ENCODE measurements at regions not wholly inside any gene's neighbourhood (a gene's known extent, or its start where the extent isn't known, plus 50 kb on each side); places are given as distances from the start of the nearest gene placed in this dataset.

DNA sequence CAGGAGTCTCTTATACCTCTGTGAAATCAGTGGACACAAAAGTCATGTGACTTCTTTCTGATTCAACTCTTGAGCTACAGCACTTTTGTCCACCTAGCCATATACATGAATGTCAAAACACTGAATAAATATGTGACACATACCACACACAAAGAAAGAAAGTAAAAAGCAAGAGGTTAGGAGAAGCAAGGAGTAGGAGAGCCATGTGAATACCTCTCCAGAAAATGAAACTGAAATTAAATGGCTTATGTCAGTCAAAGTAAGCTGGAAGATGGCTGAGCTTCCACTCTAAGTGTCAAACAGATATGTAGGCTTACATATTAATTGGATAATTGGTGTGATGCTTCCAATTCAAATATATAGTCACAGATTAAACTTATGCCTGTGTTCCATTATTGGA is 1050.5 kb downstream of the BCL11A start:
- Histone ChIP-seq H3K4me1 (ENCODE audit: control insufficient read depth, low read depth, low read length) (no peaks in the 10 kb centered on the region), H4K5ac (ENCODE audit: low read length) (no peak overlapping the region), H3K27ac (ENCODE audit: low read depth, low read length) (no peak overlapping the region), H3K9ac (ENCODE audit: low read length) (no peak overlapping the region), H2AK5ac (ENCODE audit: low read length) (no peak overlapping the region), H3K79me2 (ENCODE audit: control insufficient read depth, insufficient read depth, low read length) (no peaks in the 10 kb centered on the region), H3K36me3 (ENCODE audit: control insufficient read depth, insufficient read depth, low read length) (no peaks in the 10 kb centered on the region), H2BK5ac (ENCODE audit: low read length) (no peak overlapping the region), H3K27me3 (ENCODE audit: insufficient read depth, low read length, poor library complexity) (no peaks in the 10 kb centered on the region), H2BK120ac (ENCODE audit: low read depth, low read length) (no peak overlapping the region), H3K4me2 (ENCODE audit: low read length) (no peak overlapping the region), H3K4me3 (ENCODE audit: low read length) (no peak overlapping the region), H2BK15ac (replicated peaks; ENCODE audit: low read depth) (no peak overlapping the region), H3K18ac (ENCODE audit: low read length) (no peak overlapping the region), H3K79me1 (ENCODE audit: low read length) (no peaks in the 10 kb centered on the region), H3K23ac (ENCODE audit: low read length) (no peak overlapping the region), H4K8ac (ENCODE audit: low read depth, low read length) (no peak overlapping the region), H3K4ac (ENCODE audit: low read depth, low read length) (no peak overlapping the region), H3K56ac (ENCODE audit: low read length) (no peak overlapping the region)
- no peak for DNase-seq

DNA sequence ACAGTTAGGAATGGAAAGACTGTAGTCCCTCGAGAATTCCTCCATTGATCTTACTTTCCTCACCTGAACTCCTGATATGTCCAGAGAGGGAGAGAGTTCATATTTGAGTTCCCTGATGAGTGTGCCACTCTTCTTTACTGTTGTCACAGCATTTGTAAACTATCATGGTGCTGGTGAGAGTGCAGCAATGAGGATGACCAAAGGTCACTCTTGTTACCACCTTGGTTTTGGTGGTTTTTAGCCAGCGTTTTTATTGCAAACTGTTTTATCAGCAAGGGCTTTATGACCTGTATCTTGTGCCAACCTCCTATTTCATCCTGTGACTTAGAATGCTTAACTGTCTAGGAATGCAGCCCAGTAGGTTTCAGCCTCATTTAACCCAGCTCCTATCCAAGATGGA is 1062.5 kb downstream of the BCL11A start:
- Histone ChIP-seq H3K36me3 (ENCODE audit: control insufficient read depth, insufficient read depth, low read length) (no peaks in the 10 kb centered on the region), H3K4me2 (ENCODE audit: low read length) (no peak overlapping the region), H3K23ac (ENCODE audit: low read length) (no peak overlapping the region), H3K79me1 (ENCODE audit: low read length) (no peaks in the 10 kb centered on the region), H3K4ac (ENCODE audit: low read depth, low read length) (no peak overlapping the region), H3K56ac (ENCODE audit: low read length) (no peak overlapping the region), H3K9ac (ENCODE audit: low read length) (no peak overlapping the region), H4K5ac (ENCODE audit: low read length) (no peak overlapping the region), H3K18ac (ENCODE audit: low read length) (no peak overlapping the region), H4K8ac (ENCODE audit: low read depth, low read length) (no peak overlapping the region), H3K4me1 (ENCODE audit: control insufficient read depth, low read depth, low read length) (no peaks in the 10 kb centered on the region), H2BK5ac (ENCODE audit: low read length) (no peak overlapping the region), H3K4me3 (ENCODE audit: low read length) (no peak overlapping the region), H2AK5ac (ENCODE audit: low read length) (no peak overlapping the region), H2BK120ac (ENCODE audit: low read depth, low read length) (no peak overlapping the region), H3K27ac (ENCODE audit: low read depth, low read length) (no peak overlapping the region), H3K27me3 (ENCODE audit: insufficient read depth, low read length, poor library complexity) (no peaks in the 10 kb centered on the region), H2BK15ac (replicated peaks; ENCODE audit: low read depth) (no peak overlapping the region), H3K79me2 (ENCODE audit: control insufficient read depth, insufficient read depth, low read length) (no peaks in the 10 kb centered on the region)
- no peak for DNase-seq
- no CpG with 5 or more reads among the region's 2 CpGs for WGBS (ENCODE audit: extremely low coverage, insufficient coverage, low lambda C conversion rate)

DNA sequence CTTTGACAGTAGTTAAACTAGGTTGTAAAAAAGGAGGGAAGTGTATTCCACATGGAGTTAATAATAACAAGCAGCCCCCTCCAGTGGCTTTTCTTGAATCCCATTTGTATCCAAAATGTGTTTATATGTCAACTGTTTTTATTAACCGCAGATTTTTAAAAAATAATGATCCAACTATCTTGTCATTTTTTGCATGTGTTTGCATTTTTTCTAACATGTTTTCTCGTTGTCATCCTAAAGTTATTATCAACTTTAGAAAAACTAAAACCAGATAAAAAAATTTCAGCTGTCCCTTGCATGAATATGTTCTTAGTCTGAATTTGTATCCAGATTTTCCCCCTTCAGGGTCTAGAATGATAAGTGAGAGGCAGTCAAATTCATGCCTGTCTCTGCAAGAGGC is 1063.3 kb downstream of the BCL11A start:
- no peaks in the 10 kb centered on the region for H3K27me3 ChIP-seq (ENCODE audit: insufficient read depth, low read length, poor library complexity)
- H3K36me3 ChIP-seq (ENCODE audit: control insufficient read depth, insufficient read depth, low read length) = no peaks in the 10 kb centered on the region
- DNase-seq = no peak
- H3K56ac ChIP-seq (ENCODE audit: low read length) = no peak overlapping the region
- H3K4me1 ChIP-seq (ENCODE audit: control insufficient read depth, low read depth, low read length) = no peaks in the 10 kb centered on the region
- no peak overlapping the region for H2BK15ac ChIP-seq (replicated peaks; ENCODE audit: low read depth)
- H2BK120ac ChIP-seq (ENCODE audit: low read depth, low read length) = no peak overlapping the region
- H4K5ac ChIP-seq (ENCODE audit: low read length) = no peak overlapping the region
- no peaks in the 10 kb centered on the region for H3K79me1 ChIP-seq (ENCODE audit: low read length)
- H4K8ac ChIP-seq (ENCODE audit: low read depth, low read length) = no peak overlapping the region
- H3K4me3 ChIP-seq (ENCODE audit: low read length) = no peak overlapping the region
- WGBS (ENCODE audit: extremely low coverage, insufficient coverage, low lambda C conversion rate) = no CpG with 5 or more reads among the region's 2 CpGs
- H2BK5ac ChIP-seq (ENCODE audit: low read length) = no peak overlapping the region
- no peak overlapping the region for H3K4ac ChIP-seq (ENCODE audit: low read depth, low read length)
- H3K4me2 ChIP-seq (ENCODE audit: low read length) = no peak overlapping the region
- no peak overlapping the region for H3K23ac ChIP-seq (ENCODE audit: low read length)
- no peak overlapping the region for H3K27ac ChIP-seq (ENCODE audit: low read depth, low read length)
- H3K18ac ChIP-seq (ENCODE audit: low read length) = no peak overlapping the region
- H3K79me2 ChIP-seq (ENCODE audit: control insufficient read depth, insufficient read depth, low read length) = no peaks in the 10 kb centered on the region
- H2AK5ac ChIP-seq (ENCODE audit: low read length) = no peak overlapping the region
- no peak overlapping the region for H3K9ac ChIP-seq (ENCODE audit: low read length)

DNA sequence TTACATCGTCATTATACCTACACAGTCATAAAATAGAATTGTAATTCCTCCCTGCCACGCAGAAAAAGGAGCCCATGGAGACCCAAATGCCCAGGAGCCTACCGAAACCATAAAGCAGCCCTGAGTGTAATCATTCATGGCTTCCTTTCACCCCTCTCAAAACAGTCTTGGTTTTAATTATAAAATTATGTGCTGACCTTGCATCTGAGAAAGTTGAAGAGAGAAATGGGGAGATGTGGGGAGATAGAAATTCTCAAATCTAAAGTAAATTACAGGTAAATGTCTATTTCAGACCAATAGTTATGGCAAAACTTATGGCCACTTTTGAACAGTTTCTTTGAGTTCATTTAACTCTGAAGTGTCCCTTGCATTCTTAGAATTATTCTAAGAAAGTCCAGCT is 1068.8 kb downstream of the BCL11A start:
- Histone ChIP-seq H3K56ac (ENCODE audit: low read length) (no peak overlapping the region), H4K5ac (ENCODE audit: low read length) (no peak overlapping the region), H3K4me3 (ENCODE audit: low read length) (no peak overlapping the region), H3K23ac (ENCODE audit: low read length) (no peak overlapping the region), H3K27ac (ENCODE audit: low read depth, low read length) (no peak overlapping the region), H3K79me1 (ENCODE audit: low read length) (no peaks in the 10 kb centered on the region), H3K27me3 (ENCODE audit: insufficient read depth, low read length, poor library complexity) (no peaks in the 10 kb centered on the region), H2BK15ac (replicated peaks; ENCODE audit: low read depth) (no peak overlapping the region), H2BK5ac (ENCODE audit: low read length) (no peak overlapping the region), H3K4me2 (ENCODE audit: low read length) (no peak overlapping the region), H2AK5ac (ENCODE audit: low read length) (no peak overlapping the region), H2BK120ac (ENCODE audit: low read depth, low read length) (no peak overlapping the region), H3K18ac (ENCODE audit: low read length) (no peak overlapping the region), H3K9ac (ENCODE audit: low read length) (no peak overlapping the region), H4K8ac (ENCODE audit: low read depth, low read length) (no peak overlapping the region), H3K36me3 (ENCODE audit: control insufficient read depth, insufficient read depth, low read length) (no peaks in the 10 kb centered on the region), H3K4me1 (ENCODE audit: control insufficient read depth, low read depth, low read length) (no peaks in the 10 kb centered on the region), H3K79me2 (ENCODE audit: control insufficient read depth, insufficient read depth, low read length) (no peaks in the 10 kb centered on the region), H3K4ac (ENCODE audit: low read depth, low read length) (no peak overlapping the region)
- DNase-seq = no peak
- WGBS (ENCODE audit: extremely low coverage, insufficient coverage, low lambda C conversion rate) = no CpG with 5 or more reads among the region's 3 CpGs

DNA sequence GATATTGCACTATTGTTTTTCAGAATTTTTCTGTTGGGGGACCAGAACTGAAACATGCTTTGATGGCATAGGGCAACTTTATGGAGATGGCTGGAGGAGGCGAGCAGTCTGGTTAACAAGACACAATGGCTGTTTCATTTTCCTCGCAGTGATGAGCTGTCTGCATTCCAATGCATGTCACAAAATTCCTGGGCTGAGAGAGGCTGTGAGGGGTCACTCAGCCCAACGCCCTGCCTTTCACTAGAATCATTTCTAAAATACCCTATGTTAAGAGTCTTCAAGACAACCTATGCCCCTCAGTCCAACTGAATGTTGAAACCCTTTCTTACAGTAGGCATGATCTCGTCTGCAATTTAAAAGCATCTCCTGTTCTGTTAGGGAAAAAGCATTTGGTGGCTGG is 1090.0 kb downstream of the BCL11A start:
- Histone ChIP-seq H3K23ac (ENCODE audit: low read length) (no peak overlapping the region), H2AK5ac (ENCODE audit: low read length) (no peak overlapping the region), H2BK15ac (replicated peaks; ENCODE audit: low read depth) (no peak overlapping the region), H2BK5ac (ENCODE audit: low read length) (no peak overlapping the region), H4K8ac (ENCODE audit: low read depth, low read length) (no peak overlapping the region), H3K27me3 (ENCODE audit: insufficient read depth, low read length, poor library complexity) (no peaks in the 10 kb centered on the region), H3K36me3 (ENCODE audit: control insufficient read depth, insufficient read depth, low read length) (no peaks in the 10 kb centered on the region), H3K18ac (ENCODE audit: low read length) (no peak overlapping the region), H3K4me2 (ENCODE audit: low read length) (no peak overlapping the region), H3K79me2 (ENCODE audit: control insufficient read depth, insufficient read depth, low read length) (no peaks in the 10 kb centered on the region), H2BK120ac (ENCODE audit: low read depth, low read length) (no peak overlapping the region), H3K27ac (ENCODE audit: low read depth, low read length) (no peak overlapping the region), H3K9ac (ENCODE audit: low read length) (no peak overlapping the region), H3K56ac (ENCODE audit: low read length) (no peak overlapping the region), H3K4me3 (ENCODE audit: low read length) (no peak overlapping the region), H3K79me1 (ENCODE audit: low read length) (no peaks in the 10 kb centered on the region), H3K4ac (ENCODE audit: low read depth, low read length) (no peak overlapping the region), H3K4me1 (ENCODE audit: control insufficient read depth, low read depth, low read length) (no peaks in the 10 kb centered on the region), H4K5ac (ENCODE audit: low read length) (no peak overlapping the region)
- no CpG with 5 or more reads among the region's 4 CpGs for WGBS (ENCODE audit: extremely low coverage, insufficient coverage, low lambda C conversion rate)
- peak; percentile 82 for DNase-seq

DNA sequence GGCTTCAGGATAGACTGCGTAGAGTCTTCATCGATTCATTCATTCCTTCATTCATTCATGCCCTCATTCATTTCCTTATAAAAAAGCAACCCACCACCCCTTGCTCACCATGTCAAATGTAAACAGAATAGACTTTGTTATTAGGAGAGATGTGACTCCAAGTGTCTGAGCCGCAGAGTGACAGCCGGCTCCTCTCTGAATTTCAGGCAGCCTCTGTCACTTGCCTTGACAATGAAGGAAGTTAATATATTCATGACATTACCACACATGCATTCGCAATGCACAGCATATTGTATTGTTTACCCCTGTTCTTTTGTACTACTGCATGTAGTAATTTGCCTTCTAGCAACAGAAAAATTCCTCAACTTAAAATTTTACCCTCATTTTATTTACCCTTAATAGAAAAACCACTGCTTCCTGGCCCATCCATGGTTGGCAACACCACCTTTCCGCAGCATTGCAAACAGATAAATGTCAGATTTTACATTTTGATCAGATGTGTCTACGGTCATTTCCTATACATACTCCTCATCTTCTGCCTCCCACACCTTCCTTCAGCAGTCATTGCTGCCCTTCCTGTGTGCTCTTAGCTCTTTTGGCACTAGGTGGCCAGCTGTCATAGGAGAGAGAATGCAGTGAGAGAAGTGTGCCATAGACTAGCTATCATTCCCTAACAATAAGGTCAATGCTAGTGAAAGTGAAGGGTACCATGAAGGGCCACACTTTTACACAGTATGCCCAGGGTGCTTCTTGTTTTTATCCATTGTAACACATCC is 1090.8 kb downstream of the BCL11A start:
- Histone ChIP-seq H3K4ac (ENCODE audit: low read depth, low read length) (no peak overlapping the region), H3K4me2 (ENCODE audit: low read length) (no peak overlapping the region), H2AK5ac (ENCODE audit: low read length) (no peak overlapping the region), H3K56ac (ENCODE audit: low read length) (no peak overlapping the region), H2BK120ac (ENCODE audit: low read depth, low read length) (no peak overlapping the region), H3K79me2 (ENCODE audit: control insufficient read depth, insufficient read depth, low read length) (no peaks in the 10 kb centered on the region), H3K27me3 (ENCODE audit: insufficient read depth, low read length, poor library complexity) (no peaks in the 10 kb centered on the region), H3K79me1 (ENCODE audit: low read length) (no peaks in the 10 kb centered on the region), H3K18ac (ENCODE audit: low read length) (no peak overlapping the region), H2BK5ac (ENCODE audit: low read length) (no peak overlapping the region), H3K4me1 (ENCODE audit: control insufficient read depth, low read depth, low read length) (no peaks in the 10 kb centered on the region), H3K9ac (ENCODE audit: low read length) (no peak overlapping the region), H3K36me3 (ENCODE audit: control insufficient read depth, insufficient read depth, low read length) (no peaks in the 10 kb centered on the region), H4K8ac (ENCODE audit: low read depth, low read length) (no peak overlapping the region), H3K27ac (ENCODE audit: low read depth, low read length) (no peak overlapping the region), H3K4me3 (ENCODE audit: low read length) (no peak overlapping the region), H3K23ac (ENCODE audit: low read length) (no peak overlapping the region), H2BK15ac (replicated peaks; ENCODE audit: low read depth) (no peak overlapping the region), H4K5ac (ENCODE audit: low read length) (no peak overlapping the region)
- DNase-seq = peak; percentile 60
- WGBS (ENCODE audit: extremely low coverage, insufficient coverage, low lambda C conversion rate) = no CpG with 5 or more reads among the region's 7 CpGs

Data from mesendoderm (in vitro differentiated cells).